GM18858 (cell line): ENCODE measurements at regions not wholly inside any gene's neighbourhood (a gene's known extent, or its start where the extent isn't known, plus 50 kb on each side); places are given as distances from the start of the nearest gene placed in this dataset.

Experiments
- ATAC-seq: cut with Tn5 transposase; IDR thresholded peaks from one replicate; pipeline ENCODE4 v1.9.1; 2021; ENCODE audit not compliant: unreplicated experiment

- no peak for ATAC-seq
These were observed 140.6 kb downstream of the URI1 start for GRCh38 chr19:30082611-30083010.

- no peak for ATAC-seq
These were observed 141.2 kb downstream of the URI1 start for GRCh38 chr19:30083125-30083681.

GRCh38 chr19:30083701-30084156, 141.7 kb downstream of the URI1 start:
- no peak for ATAC-seq

GRCh38 chr19:30084390-30084819, 142.4 kb downstream of the URI1 start:
- no peak for ATAC-seq

- ATAC-seq: no peak
These were observed 143.4 kb downstream of the URI1 start for GRCh38 chr19:30085394-30085793.

- ATAC-seq: no peak
These were observed 144.2 kb downstream of the URI1 start for GRCh38 chr19:30086220-30086619.

GRCh38 chr19:30086916-30087315, 144.9 kb downstream of the URI1 start:
- no peak for ATAC-seq

- ATAC-seq: no peak
These were observed 145.5 kb downstream of the URI1 start for GRCh38 chr19:30087381-30088138.

- ATAC-seq: no peak
These were observed 146.5 kb downstream of the URI1 start for GRCh38 chr19:30088567-30088966.

- ATAC-seq: no peak
These were observed 147.1 kb downstream of the URI1 start for GRCh38 chr19:30089086-30089665.

GRCh38 chr19:30090476-30090875, 148.4 kb downstream of the URI1 start:
- no peak for ATAC-seq

GRCh38 chr19:30090963-30091362, 148.9 kb downstream of the URI1 start:
- ATAC-seq: no peak

GRCh38 chr19:30091456-30091855, 149.4 kb downstream of the URI1 start:
- no peak for ATAC-seq

- no peak for ATAC-seq
These were observed 149.8 kb downstream of the URI1 start for GRCh38 chr19:30091856-30092255.

GRCh38 chr19:30092721-30093569, 150.9 kb downstream of the URI1 start:
- ATAC-seq: no peak

- no peak for ATAC-seq
These were observed 152.1 kb downstream of the URI1 start for GRCh38 chr19:30093966-30094755.

- no peak for ATAC-seq
These were observed 152.7 kb downstream of the URI1 start for GRCh38 chr19:30094756-30095140.

- no peak for ATAC-seq
These were observed 153.1 kb downstream of the URI1 start for GRCh38 chr19:30095171-30095570.

GRCh38 chr19:30096596-30097370, 154.7 kb downstream of the URI1 start:
- no peak for ATAC-seq

- no peak for ATAC-seq
These were observed 155.8 kb downstream of the URI1 start for GRCh38 chr19:30097746-30098280.
